Esophagus squamous epithelium (tissue), 5 donors: ENCODE measurements at regions not wholly inside any gene's neighbourhood (a gene's known extent, or its start where the extent isn't known, plus 50 kb on each side); places are given as distances from the start of the nearest gene placed in this dataset.

Experiments used
- DNase-seq: peaks from one replicate; lab custom pipeline; 2025; lab: John Stamatoyannopoulos, UW
- H3K27ac ChIP-seq, 4 donors: fragments of 200-600 bp; sonication (generic); one replicate each; pipeline ENCODE4 v1.5.1; 2016 to 2019; ENCODE audit warnings: mild to moderate bottlenecking in 1 of 4
- H3K27me3 ChIP-seq, 4 donors: fragments of 200-600 bp; sonication (generic); 1 replicate in 3 of 4; 2 replicates in 1 of 4; pipeline versions ENCODE4 v1.5.1 to v1.6.0; 2017 to 2021; ENCODE audit warnings: antibody characterized with exemption in 1 of 4
- H3K36me3 ChIP-seq, 3 donors: fragments of 200-600 bp; sonication (generic); one replicate each; pipeline ENCODE4 v1.5.1; 2016 to 2019
- H3K4me1 ChIP-seq, 3 donors: fragments of 200-600 bp; sonication (generic); one replicate each; pipeline ENCODE4 v1.5.1; 2017 to 2019
- H3K4me3 ChIP-seq, 4 donors: fragments of 200-600 bp; sonication (generic); 1 replicate in 3 of 4; 2 replicates in 1 of 4; pipeline ENCODE4 v1.5.1; 2016 to 2019; ENCODE audit warnings: mild to moderate bottlenecking in 2 of 4, moderate library complexity in 1 of 4
- H3K9me3 ChIP-seq, 3 donors: fragments of 200-600 bp; sonication (generic); one replicate each; pipeline ENCODE4 v1.5.1; 2016 to 2019
- POLR2A ChIP-seq, 4 donors: fragments of 450-650 bp; IDR thresholded peaks; one replicate each; pipeline ENCODE4 v1.6.1; 2017; ENCODE audit warnings: antibody characterized with exemption in 4 of 4, mild to moderate bottlenecking in 4 of 4, moderate library complexity in 3 of 4
- WGBS, 2 donors: methylation state at CpG; one replicate each; pipeline ENCODE4 v1.1.5; 2018; 5-methylcytosine and 5-hydroxymethylcytosine counted together
- intact Hi-C: fragments of 100-400 bp; cut with DNase I; formaldehyde crosslinking; loops from one replicate; pipeline ENCODE4 v1.15.0; 2022
- TF ChIP-seq, protein P1 (sequence below), 6 experiments: fragments of 450-650 bp in 4 of 6; fragments of 200-600 bp in 2 of 6; sonication (generic) in 2 of 6; IDR thresholded peaks; one replicate each; pipeline ENCODE4 v1.5.1; 2016 to 2019; ENCODE audit warnings: antibody characterized with exemption in 6 of 6, mild to moderate bottlenecking in 4 of 6, moderate library complexity in 4 of 6
- donor health status: DM: yes; HTN: yes; CAD: no.

GRCh38 chr12:89023936-89024335 lies 328.4 kb downstream of the DUSP6 start:
- Histone ChIP-seq H3K4me1 (peaks cover 0 to 9% (median 2%) of the 10 kb centered on the region in 3 donors), H3K4me3 (no peak overlapping the region), H3K36me3 (no peaks in the 10 kb centered on the region), H3K27ac (no peak overlapping the region), H3K27me3 (no peaks in the 10 kb centered on the region), H3K9me3 (no peaks in the 10 kb centered on the region)
- TF ChIP-seq, protein P1, sequence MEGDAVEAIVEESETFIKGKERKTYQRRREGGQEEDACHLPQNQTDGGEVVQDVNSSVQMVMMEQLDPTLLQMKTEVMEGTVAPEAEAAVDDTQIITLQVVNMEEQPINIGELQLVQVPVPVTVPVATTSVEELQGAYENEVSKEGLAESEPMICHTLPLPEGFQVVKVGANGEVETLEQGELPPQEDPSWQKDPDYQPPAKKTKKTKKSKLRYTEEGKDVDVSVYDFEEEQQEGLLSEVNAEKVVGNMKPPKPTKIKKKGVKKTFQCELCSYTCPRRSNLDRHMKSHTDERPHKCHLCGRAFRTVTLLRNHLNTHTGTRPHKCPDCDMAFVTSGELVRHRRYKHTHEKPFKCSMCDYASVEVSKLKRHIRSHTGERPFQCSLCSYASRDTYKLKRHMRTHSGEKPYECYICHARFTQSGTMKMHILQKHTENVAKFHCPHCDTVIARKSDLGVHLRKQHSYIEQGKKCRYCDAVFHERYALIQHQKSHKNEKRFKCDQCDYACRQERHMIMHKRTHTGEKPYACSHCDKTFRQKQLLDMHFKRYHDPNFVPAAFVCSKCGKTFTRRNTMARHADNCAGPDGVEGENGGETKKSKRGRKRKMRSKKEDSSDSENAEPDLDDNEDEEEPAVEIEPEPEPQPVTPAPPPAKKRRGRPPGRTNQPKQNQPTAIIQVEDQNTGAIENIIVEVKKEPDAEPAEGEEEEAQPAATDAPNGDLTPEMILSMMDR (IDR thresholded peaks at IDR 0.05): no peak
- no peak for TF ChIP-seq POLR2A (IDR thresholded peaks at IDR 0.05)
- no peak for DNase-seq
- WGBS, 2 donors: 75% methylated on average over 2 of the region's 2 CpGs
- intact Hi-C loops: no loop called here

DNA sequence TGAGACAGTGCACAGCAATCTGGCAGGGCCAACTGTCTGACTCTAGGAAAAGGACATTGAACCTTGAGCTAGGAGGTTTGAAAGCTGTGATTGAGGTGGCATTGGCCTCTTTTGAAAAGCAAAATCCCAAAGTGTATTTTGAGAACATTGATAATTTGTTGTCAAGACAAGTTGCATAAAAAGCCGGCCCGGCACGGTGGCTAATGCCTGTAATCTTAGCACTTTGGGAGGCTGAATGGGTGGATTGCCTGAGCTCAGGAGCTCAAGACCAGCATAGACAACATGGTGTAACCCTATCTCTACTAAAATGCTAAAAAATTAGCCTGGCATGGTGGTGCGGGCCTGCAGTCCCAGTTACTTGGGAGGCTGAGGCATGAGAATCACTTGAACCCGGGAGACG lies 331.6 kb downstream of the DUSP6 start:
- H3K4me3 ChIP-seq: no peak overlapping the region
- no peak for TF ChIP-seq POLR2A (IDR thresholded peaks at IDR 0.05)
- TF ChIP-seq, protein P1 (IDR thresholded peaks at IDR 0.05): no peak
- no peak overlapping the region for H3K27ac ChIP-seq
- H3K9me3 ChIP-seq: no peaks in the 10 kb centered on the region
- DNase-seq: no peak
- peaks cover 0 to 18% (median 2%) of the 10 kb centered on the region in 3 donors for H3K4me1 ChIP-seq
- H3K27me3 ChIP-seq: no peaks in the 10 kb centered on the region
- no peaks in the 10 kb centered on the region for H3K36me3 ChIP-seq
- intact Hi-C loops: no loop called here
- WGBS, 2 donors: 95 to 99% methylated on average over 5 to 6 of the region's 6 CpGs

DNA sequence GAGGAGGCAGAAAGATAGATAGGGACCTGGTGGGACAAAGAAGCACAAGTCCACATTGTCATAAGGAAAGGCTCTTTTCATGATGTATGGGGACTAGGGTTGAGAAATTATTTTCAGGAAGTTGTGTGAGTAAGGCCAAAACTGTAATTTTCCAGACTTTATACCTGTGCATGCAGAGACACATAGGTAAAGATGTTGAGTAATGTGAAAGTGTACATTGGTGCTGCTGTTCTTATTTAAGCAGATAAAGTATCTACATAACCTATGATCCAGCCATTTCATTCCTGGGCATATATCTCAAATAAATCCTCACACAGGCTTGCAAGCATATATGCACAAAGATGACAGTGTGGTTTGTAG lies 332.2 kb downstream of the DUSP6 start:
- no peak for TF ChIP-seq POLR2A (IDR thresholded peaks at IDR 0.05)
- TF ChIP-seq, protein P1 (IDR thresholded peaks at IDR 0.05): no peak
- H3K27ac ChIP-seq: no peak overlapping the region
- no peaks in the 10 kb centered on the region for H3K9me3 ChIP-seq
- intact Hi-C loops: no loop called here
- H3K4me1 ChIP-seq: peaks cover 0 to 18% (median 2%) of the 10 kb centered on the region in 3 donors
- H3K27me3 ChIP-seq: no peaks in the 10 kb centered on the region
- no peak overlapping the region for H3K4me3 ChIP-seq
- no peaks in the 10 kb centered on the region for H3K36me3 ChIP-seq
- no peak for DNase-seq

GRCh38 chr12:89019439-89020120 lies 332.7 kb downstream of the DUSP6 start:
- peak; percentile 17 for DNase-seq
- Histone ChIP-seq H3K27me3 (no peaks in the 10 kb centered on the region), H3K36me3 (no peaks in the 10 kb centered on the region), H3K27ac (no peak overlapping the region), H3K4me1 (peaks cover 0 to 18% (median 2%) of the 10 kb centered on the region in 3 donors), H3K9me3 (no peaks in the 10 kb centered on the region), H3K4me3 (peak overlapping the region in 3 of 4 donors; percentile 18 to 55 (median 19))
- WGBS, 2 donors: 2 to 5% methylated on average over 13 to 14 of the region's 14 CpGs
- intact Hi-C loops: loop anchor here (10.0 kb wide), 1 partner anchor 445 kb away; no protein-coding TSS in a partner anchor
- TF ChIP-seq, protein P1 (IDR thresholded peaks at IDR 0.05): peak; percentile 67 to 88 (median 81)
- no peak for TF ChIP-seq POLR2A (IDR thresholded peaks at IDR 0.05)

- H3K4me1 ChIP-seq: peaks cover 0 to 18% (median 2%) of the 10 kb centered on the region in 3 donors
- H3K27me3 ChIP-seq: no peaks in the 10 kb centered on the region
- WGBS, 2 donors: 11 to 13% methylated on average over 16 to 19 of the region's 21 CpGs
- H3K4me3 ChIP-seq: peak overlapping the region in 1 of 4 donors; percentile 44
- no peaks in the 10 kb centered on the region for H3K36me3 ChIP-seq
- no peaks in the 10 kb centered on the region for H3K9me3 ChIP-seq
- intact Hi-C loops: loop anchor here (10.0 kb wide), 1 partner anchor 448 kb away; no protein-coding TSS in a partner anchor
- no peak for DNase-seq
- TF ChIP-seq, protein P1 (IDR thresholded peaks at IDR 0.05): peak; percentile 42 to 76 (median 65)
- no peak for TF ChIP-seq POLR2A (IDR thresholded peaks at IDR 0.05)
- no peak overlapping the region for H3K27ac ChIP-seq
Observed at GRCh38 chr12:89016970-89017778, 335.1 kb downstream of the DUSP6 start.
